K562 (cell line): ENCODE measurements at regions not wholly inside any gene's neighbourhood (a gene's known extent, or its start where the extent isn't known, plus 50 kb on each side); places are given as distances from the start of the nearest gene placed in this dataset.

Source experiments
- BMI1 ChIP-seq: fragments of 150-350 bp; IDR thresholded peaks from 2 replicates; pipeline ENCODE4 v1.6.1; 2014; ENCODE audit warnings: low read length
- EP300 ChIP-seq: IDR thresholded peaks from 2 replicates; pipeline ENCODE4 v1.6.1; 2012; ENCODE audit warnings: low read length, improper control_type of control experiment
- HDAC1 ChIP-seq, 2 experiments: fragments of 450-650 bp; IDR thresholded peaks; 2 replicates each; pipeline ENCODE4 v1.6.1; 2016 to 2017; ENCODE audit warnings: inconsistent platforms in 1 of 2, mild to moderate bottlenecking in 1 of 2, moderate library complexity in 1 of 2
- KDM4B ChIP-seq, 2 experiments: fragments of 450-650 bp in 1 of 2; sonication (generic) in 1 of 2; IDR thresholded peaks; 2 replicates each; pipeline ENCODE4 v1.6.1; 2016 to 2017; ENCODE audit warnings: borderline replicate concordance in 2 of 2, antibody characterized with exemption in 1 of 2, low read depth in 1 of 2, mild to moderate bottlenecking in 1 of 2
- MAFF ChIP-seq: IDR thresholded peaks from 2 replicates; pipeline ENCODE4 v1.6.1; 2012; ENCODE audit warnings: low read length, improper control_type of control experiment
- POLR2A ChIP-seq: fragments of 450-650 bp; conservative IDR thresholded peaks from 2 replicates; pipeline ENCODE4 v1.6.1; 2016
- TRIM28 ChIP-seq: fragments of 450-650 bp; IDR thresholded peaks from 2 replicates; pipeline ENCODE4 v1.6.1; 2017
- ZBTB7A ChIP-seq: IDR thresholded peaks from 2 replicates; pipeline ENCODE4 v1.6.1; 2011; ENCODE audit warnings: low read depth, mild to moderate bottlenecking, low read length, moderate library complexity, borderline replicate concordance; ENCODE audit not compliant: control insufficient read depth
- ZNF274 ChIP-seq: IDR thresholded peaks from 2 replicates; pipeline ENCODE4 v1.6.1; 2011; ENCODE audit warnings: low read depth, mild to moderate bottlenecking, low read length, moderate library complexity, borderline replicate concordance
- TF ChIP-seq, protein P1 (sequence below), 3 experiments: IDR thresholded peaks in 2 of 3; conservative IDR thresholded peaks in 1 of 3; 2 replicates each; pipeline ENCODE4 v1.5.1; 2011 to 2012; ENCODE audit warnings: low read length in 3 of 3, mild to moderate bottlenecking in 3 of 3, control low read depth in 2 of 3, improper control_type of control experiment in 1 of 3, inconsistent platforms in 1 of 3, low read depth in 1 of 3, mixed read lengths in 1 of 3, moderate library complexity in 1 of 3; ENCODE audit not compliant: insufficient read depth in 2 of 3
- TF ChIP-seq, protein P2 (sequence below): fragments of 250-450 bp; sonication (Bioruptor Pico); IDR thresholded peaks from 2 replicates; pipeline ENCODE4 v1.8.0; 2022; ENCODE audit warnings: moderate library complexity, mild to moderate bottlenecking, inconsistent platforms

GRCh38 chrX:149208307-149208706, 296.8 kb downstream of the IDS start:
- TF ChIP-seq MAFF (no peak), TRIM28 (no peak), BMI1 (no peak), ZBTB7A (no peak), HDAC1 (IDR thresholded peaks at IDR 0.05) (no peak), POLR2A (no peak), ZNF274 (no peak), EP300 (no peak), KDM4B (IDR thresholded peaks at IDR 0.05; ENCODE audit: borderline replicate concordance in 2 of 2, low read depth in 1 of 2) (no peak)
- TF ChIP-seq, protein P1, sequence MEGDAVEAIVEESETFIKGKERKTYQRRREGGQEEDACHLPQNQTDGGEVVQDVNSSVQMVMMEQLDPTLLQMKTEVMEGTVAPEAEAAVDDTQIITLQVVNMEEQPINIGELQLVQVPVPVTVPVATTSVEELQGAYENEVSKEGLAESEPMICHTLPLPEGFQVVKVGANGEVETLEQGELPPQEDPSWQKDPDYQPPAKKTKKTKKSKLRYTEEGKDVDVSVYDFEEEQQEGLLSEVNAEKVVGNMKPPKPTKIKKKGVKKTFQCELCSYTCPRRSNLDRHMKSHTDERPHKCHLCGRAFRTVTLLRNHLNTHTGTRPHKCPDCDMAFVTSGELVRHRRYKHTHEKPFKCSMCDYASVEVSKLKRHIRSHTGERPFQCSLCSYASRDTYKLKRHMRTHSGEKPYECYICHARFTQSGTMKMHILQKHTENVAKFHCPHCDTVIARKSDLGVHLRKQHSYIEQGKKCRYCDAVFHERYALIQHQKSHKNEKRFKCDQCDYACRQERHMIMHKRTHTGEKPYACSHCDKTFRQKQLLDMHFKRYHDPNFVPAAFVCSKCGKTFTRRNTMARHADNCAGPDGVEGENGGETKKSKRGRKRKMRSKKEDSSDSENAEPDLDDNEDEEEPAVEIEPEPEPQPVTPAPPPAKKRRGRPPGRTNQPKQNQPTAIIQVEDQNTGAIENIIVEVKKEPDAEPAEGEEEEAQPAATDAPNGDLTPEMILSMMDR (IDR thresholded peaks at IDR 0.05 in 2 of 3, conservative IDR thresholded peaks at IDR 0.05 in 1 of 3; ENCODE audit: insufficient read depth in 2 of 3, low read depth in 1 of 3, low read length in 3 of 3): no peak
- TF ChIP-seq, protein P2, sequence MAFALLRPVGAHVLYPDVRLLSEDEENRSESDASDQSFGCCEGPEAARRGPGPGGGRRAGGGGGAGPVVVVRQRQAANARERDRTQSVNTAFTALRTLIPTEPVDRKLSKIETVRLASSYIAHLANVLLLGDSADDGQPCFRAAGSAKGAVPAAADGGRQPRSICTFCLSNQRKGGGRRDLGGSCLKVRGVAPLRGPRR (CRISPR knock-in tag): no peak
